ENCODE measurements at regions not wholly inside any gene's neighbourhood (a gene's known extent, or its start where the extent isn't known, plus 50 kb on each side); places are given as distances from the start of the nearest gene placed in this dataset.

GRCh38 chr1:38279148-38279547 is 232.6 kb upstream of the POU3F1 start:
- DNase-seq: no peak

DNA sequence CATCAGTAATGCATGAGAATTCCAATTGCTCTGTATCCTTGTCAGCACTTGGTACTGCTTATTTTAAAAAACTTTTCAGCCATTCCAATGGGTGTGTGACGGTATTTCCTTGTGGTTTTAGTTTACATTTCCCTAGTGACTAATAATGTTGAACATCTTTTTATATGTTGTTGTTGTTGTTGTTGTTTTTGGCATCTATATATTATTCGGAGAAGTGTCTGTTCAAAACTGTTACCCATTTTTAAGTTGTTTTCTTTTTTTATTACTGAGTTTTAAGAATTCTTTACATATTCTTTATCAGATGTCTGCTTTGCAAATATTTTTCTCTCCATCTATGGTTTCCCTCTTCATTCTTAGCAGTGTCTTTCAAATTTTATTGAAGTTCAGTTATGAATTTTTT is 231.1 kb upstream of the POU3F1 start:
- no peak for DNase-seq

GRCh38 chr1:38275960-38276359 is 229.4 kb upstream of the POU3F1 start:
- DNase-seq: no peak

DNA sequence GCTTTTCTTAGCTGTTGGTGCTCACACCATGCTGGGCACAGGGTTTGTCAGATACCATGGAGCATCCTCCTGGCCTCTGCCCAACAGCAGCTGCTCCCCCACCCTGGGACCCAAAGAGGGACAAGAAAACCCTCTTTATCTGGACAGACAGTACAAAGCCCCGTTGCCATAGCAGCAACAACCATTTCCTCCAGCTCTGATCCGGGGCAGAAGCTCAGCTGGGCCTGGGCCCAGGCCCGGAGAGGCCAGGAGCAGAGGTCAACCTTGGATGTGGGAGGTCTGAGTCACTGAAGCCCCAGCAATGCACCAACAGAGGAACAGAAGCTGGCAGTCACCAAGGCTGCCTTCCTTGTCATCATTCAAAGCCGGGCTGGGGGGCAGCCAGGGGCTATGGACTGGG is 228.4 kb upstream of the POU3F1 start:
- DNase-seq: no peak

GRCh38 chr1:38273196-38273804 is 226.7 kb upstream of the POU3F1 start:
- DNase-seq: no peak

DNA sequence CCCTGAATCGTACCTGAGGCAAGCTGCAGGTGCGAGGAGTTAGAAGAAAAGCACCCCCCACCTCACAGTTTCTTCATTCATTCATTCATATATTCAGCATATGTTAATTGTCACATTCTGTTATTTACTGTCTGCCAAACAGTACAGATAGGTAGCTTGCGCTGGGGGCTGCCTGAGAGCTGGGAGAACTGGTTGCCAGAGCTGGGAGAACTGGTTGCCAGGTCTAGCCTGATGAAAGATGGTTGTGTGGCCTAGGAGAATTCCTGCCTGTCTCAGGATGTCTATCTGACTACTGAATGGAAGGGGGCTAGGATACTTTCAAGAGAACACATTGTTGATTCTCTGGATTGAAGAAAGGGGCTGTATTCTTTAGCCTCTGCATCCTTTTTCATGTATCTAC is 225.9 kb upstream of the POU3F1 start:
- no peak for DNase-seq

GRCh38 chr1:38270849-38271633 is 224.4 kb upstream of the POU3F1 start:
- DNase-seq: no peak

GRCh38 chr1:38269923-38270848 is 223.6 kb upstream of the POU3F1 start:
- DNase-seq: no peak

GRCh38 chr1:38268226-38268625 is 221.6 kb upstream of the POU3F1 start:
- DNase-seq: no peak

- DNase-seq: no peak
These were observed 220.7 kb upstream of the POU3F1 start for GRCh38 chr1:38267037-38268036.

GRCh38 chr1:38266197-38266520 is 219.6 kb upstream of the POU3F1 start:
- no peak for DNase-seq

DNA sequence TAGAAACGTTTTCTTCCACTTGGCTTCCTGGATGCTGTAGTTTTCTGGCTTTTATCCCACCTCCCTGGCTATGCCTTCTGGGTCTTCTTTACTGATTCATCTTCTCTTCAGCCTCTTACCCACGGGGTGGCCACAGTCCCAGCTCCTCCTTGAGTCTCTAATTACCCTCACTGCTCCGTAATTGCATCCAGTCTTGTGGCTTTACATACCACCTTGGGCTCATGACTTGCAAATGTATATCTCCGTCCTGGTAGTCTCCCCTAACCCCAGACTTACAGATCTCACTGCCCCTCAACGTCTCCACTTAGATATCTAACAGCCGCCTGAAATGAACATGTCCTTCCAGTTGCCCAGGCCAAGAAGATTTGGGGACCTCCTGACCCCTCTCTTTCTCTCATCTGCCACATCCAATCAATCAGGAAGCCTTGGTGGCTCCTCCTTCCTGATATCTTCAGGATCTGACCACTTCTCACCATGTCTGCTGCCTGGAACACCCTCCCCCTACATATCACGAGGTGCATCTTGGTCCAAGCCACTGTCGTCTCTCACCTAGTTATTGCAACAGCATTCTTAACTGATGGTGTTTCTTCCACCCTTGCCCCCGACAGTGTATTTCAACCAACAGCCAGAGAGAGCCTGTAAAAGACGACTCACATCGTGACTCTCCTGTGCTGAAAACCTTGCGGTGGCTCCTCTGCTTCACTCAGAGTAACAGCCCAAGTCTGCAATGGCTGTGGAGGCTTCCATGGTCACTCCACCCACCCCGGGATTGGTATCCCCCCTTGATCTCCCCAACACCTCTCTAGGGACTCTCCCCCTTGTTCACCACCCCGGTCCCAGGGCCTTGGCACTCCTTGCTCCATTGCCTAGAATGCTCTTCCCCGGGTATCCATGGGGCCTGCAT is 219.0 kb upstream of the POU3F1 start:
- DNase-seq: no peak

- no peak for DNase-seq
These were observed 216.8 kb upstream of the POU3F1 start for GRCh38 chr1:38263438-38263837.

DNA sequence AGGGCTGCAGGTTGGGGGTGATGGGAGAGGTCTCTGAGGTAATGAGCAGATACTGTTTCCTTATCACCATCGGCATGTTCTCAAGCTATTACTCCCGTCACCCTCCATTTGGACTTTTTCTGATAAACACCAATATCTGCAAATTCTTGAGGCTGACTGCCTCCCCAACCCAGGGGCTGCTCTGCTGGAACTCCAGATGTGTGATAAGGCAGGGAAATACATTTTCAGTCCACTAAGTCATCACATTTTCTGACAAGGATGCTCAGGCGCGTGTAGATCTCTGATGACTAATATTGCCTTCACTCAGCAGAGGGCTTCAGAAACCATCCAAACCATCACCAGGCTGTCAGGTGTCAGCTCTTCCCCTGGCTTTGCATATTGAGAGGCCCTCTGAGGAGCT is 215.0 kb upstream of the POU3F1 start:
- DNase-seq: no peak

- no peak for DNase-seq
These were observed 211.6 kb upstream of the POU3F1 start for GRCh38 chr1:38258085-38258627.

DNA sequence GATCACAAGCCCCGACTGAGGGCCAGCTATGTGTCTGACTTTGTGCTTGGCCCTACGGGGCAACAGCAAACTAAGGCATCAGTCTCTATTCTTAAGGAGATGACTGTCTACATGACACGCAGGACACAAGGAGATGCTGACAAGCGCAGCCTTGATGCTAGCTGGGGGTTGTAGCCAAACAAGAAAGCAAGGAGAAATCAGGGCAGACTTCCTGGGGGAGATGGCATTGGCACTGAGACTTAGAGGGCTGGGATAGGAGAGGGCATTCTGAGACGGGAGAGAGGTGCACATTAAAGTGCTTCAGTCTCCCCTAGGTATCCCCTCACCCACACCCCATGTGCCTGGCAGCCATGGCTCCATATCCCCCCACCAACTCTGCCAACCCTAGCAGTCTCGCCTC is 210.8 kb upstream of the POU3F1 start:
- no peak for DNase-seq

GRCh38 chr1:38256072-38256471 is 209.5 kb upstream of the POU3F1 start:
- DNase-seq: no peak

GRCh38 chr1:38253314-38253713 is 206.7 kb upstream of the POU3F1 start:
- no peak for DNase-seq

GRCh38 chr1:38250356-38250755 is 203.8 kb upstream of the POU3F1 start:
- DNase-seq: no peak

DNA sequence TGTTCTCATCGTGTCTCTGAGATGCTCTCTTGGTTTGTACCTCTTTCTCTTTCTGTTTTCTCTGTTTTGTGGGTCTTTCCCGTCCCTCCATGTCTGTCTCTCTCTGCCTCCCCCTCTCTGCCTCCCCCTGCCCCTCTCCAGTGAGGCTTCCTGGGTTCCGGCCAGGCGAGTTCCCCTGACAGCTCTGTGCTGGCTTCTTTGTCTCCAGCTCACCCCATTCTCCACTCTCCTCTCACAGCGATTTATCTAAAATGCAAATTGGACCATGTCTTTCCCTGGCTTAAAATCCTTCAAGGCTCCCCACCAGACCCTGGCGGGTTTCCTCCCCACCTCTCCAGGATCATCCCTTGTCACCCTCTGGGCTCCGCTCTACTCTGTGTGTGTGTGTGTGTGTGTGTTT is 202.4 kb upstream of the POU3F1 start:
- DNase-seq: no peak

All from CD4-positive, alpha-beta T cell treated with Interleukin-4 for 1 hour (primary cell).